ENCODE measurements at regions not wholly inside any gene's neighbourhood (a gene's known extent, or its start where the extent isn't known, plus 50 kb on each side); places are given as distances from the start of the nearest gene placed in this dataset.

DNA sequence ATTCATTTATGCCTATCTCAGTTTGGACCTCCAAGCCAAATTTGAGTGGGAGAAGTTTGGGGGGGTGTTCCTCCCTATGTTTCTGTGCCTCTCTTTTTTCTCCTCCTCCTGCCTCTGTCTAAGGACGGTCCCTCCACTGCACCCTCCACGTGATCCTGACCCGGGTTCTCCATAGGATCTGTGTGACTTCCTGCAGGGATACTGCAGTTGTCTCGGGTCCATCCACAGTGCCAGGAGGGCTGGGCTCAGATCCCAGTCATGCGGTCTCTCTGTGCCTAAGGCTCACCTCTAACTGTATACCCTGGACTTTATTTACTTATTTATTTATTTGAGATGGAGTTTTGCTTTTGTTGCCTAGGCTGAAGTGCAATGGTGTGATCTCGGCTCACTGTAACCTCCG is 1354.5 kb downstream of the BRD1 start:
- Histone ChIP-seq H3K4me3 (no peak overlapping the region), H3K27me3 (no peaks in the 10 kb centered on the region), H3K36me3 (no peaks in the 10 kb centered on the region), H3K27ac (no peak overlapping the region), H3K4me1 (no peaks in the 10 kb centered on the region), H3K9me3 (no peaks in the 10 kb centered on the region)
- DNase-seq (ENCODE audit: low spot score): no peak
- TF ChIP-seq, protein P1, sequence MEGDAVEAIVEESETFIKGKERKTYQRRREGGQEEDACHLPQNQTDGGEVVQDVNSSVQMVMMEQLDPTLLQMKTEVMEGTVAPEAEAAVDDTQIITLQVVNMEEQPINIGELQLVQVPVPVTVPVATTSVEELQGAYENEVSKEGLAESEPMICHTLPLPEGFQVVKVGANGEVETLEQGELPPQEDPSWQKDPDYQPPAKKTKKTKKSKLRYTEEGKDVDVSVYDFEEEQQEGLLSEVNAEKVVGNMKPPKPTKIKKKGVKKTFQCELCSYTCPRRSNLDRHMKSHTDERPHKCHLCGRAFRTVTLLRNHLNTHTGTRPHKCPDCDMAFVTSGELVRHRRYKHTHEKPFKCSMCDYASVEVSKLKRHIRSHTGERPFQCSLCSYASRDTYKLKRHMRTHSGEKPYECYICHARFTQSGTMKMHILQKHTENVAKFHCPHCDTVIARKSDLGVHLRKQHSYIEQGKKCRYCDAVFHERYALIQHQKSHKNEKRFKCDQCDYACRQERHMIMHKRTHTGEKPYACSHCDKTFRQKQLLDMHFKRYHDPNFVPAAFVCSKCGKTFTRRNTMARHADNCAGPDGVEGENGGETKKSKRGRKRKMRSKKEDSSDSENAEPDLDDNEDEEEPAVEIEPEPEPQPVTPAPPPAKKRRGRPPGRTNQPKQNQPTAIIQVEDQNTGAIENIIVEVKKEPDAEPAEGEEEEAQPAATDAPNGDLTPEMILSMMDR (IDR thresholded peaks at IDR 0.05): no peak

DNA sequence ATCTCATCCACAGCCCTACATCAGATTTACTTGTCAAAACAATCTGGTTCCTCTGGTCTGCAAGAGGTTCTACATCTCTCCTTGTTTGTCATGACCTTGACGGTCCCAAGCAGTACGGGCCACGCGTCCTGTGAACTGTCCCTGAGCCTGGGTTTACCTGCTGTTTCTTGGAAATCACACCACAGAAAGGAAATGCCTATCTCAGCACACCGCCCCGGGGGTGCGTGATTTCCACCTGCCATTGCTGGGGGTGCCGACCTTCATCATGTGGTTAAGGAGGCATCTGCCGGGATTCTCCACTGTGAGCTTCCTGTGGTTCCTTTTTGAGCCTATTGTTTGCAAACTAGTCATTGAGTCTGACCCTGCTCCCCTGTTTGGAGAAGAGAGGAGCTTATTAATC is 1363.4 kb downstream of the BRD1 start:
- no peak for DNase-seq (ENCODE audit: low spot score)
- no peak overlapping the region for H3K4me3 ChIP-seq
- H3K4me1 ChIP-seq: no peaks in the 10 kb centered on the region
- no peaks in the 10 kb centered on the region for H3K27me3 ChIP-seq
- TF ChIP-seq, protein P1 (IDR thresholded peaks at IDR 0.05): no peak
- no peaks in the 10 kb centered on the region for H3K9me3 ChIP-seq
- H3K27ac ChIP-seq: no peak overlapping the region
- H3K36me3 ChIP-seq: no peaks in the 10 kb centered on the region

- H3K36me3 ChIP-seq: no peaks in the 10 kb centered on the region
- H3K4me1 ChIP-seq: no peaks in the 10 kb centered on the region
- no peaks in the 10 kb centered on the region for H3K27me3 ChIP-seq
- TF ChIP-seq, protein P1 (IDR thresholded peaks at IDR 0.05): no peak
- no peaks in the 10 kb centered on the region for H3K9me3 ChIP-seq
- H3K27ac ChIP-seq: no peak overlapping the region
- DNase-seq (ENCODE audit: low spot score): no peak
- H3K4me3 ChIP-seq: no peak overlapping the region
Observed at GRCh38 chr22:48459859-48460823, 1367.5 kb downstream of the BRD1 start.

- no peaks in the 10 kb centered on the region for H3K9me3 ChIP-seq
- H3K36me3 ChIP-seq: no peaks in the 10 kb centered on the region
- H3K4me3 ChIP-seq: no peak overlapping the region
- H3K27ac ChIP-seq: no peak overlapping the region
- DNase-seq (ENCODE audit: low spot score): no peak
- no peaks in the 10 kb centered on the region for H3K4me1 ChIP-seq
- TF ChIP-seq, protein P1 (IDR thresholded peaks at IDR 0.05): no peak
- no peaks in the 10 kb centered on the region for H3K27me3 ChIP-seq
Observed at GRCh38 chr22:48459259-48459658, 1368.4 kb downstream of the BRD1 start.

GRCh38 chr22:48456449-48456848 is 1371.2 kb downstream of the BRD1 start:
- no peak overlapping the region for H3K4me3 ChIP-seq
- no peaks in the 10 kb centered on the region for H3K27me3 ChIP-seq
- no peak for DNase-seq (ENCODE audit: low spot score)
- TF ChIP-seq, protein P1 (IDR thresholded peaks at IDR 0.05): no peak
- H3K9me3 ChIP-seq: no peaks in the 10 kb centered on the region
- no peaks in the 10 kb centered on the region for H3K4me1 ChIP-seq
- H3K36me3 ChIP-seq: no peaks in the 10 kb centered on the region
- no peak overlapping the region for H3K27ac ChIP-seq

All from right atrium auricular region (tissue), 2 donors.